Pulmonary artery endothelial cell (primary cell): ENCODE measurements at regions not wholly inside any gene's neighbourhood (a gene's known extent, or its start where the extent isn't known, plus 50 kb on each side); places are given as distances from the start of the nearest gene placed in this dataset.

Experiments
- DNase-seq: peaks from one replicate; pipeline ENCODE4 v3.0.0-alpha.2; 2011; ENCODE audit warnings: low read depth, low spot score

GRCh38 chr2:78423631-78424030, 601.9 kb upstream of the REG3G start:
- DNase-seq, result no peak

- no peak for DNase-seq
Observed at GRCh38 chr2:78427170-78427569, 598.3 kb upstream of the REG3G start.

- no peak for DNase-seq
Observed at GRCh38 chr2:78431241-78431640, 594.3 kb upstream of the REG3G start.

GRCh38 chr2:78439122-78439521, 586.4 kb upstream of the REG3G start:
- no peak for DNase-seq

- DNase-seq, result no peak
Observed at GRCh38 chr2:78455586-78455985, 569.9 kb upstream of the REG3G start.

GRCh38 chr2:78457269-78457668, 568.2 kb upstream of the REG3G start:
- DNase-seq, result no peak

- DNase-seq, result no peak
Observed at GRCh38 chr2:78465707-78466106, 559.8 kb upstream of the REG3G start.

GRCh38 chr2:78476619-78477229, 548.8 kb upstream of the REG3G start:
- no peak for DNase-seq

GRCh38 chr2:78486565-78486964, 538.9 kb upstream of the REG3G start:
- no peak for DNase-seq

- DNase-seq, result no peak
Observed at GRCh38 chr2:78498125-78498524, 527.4 kb upstream of the REG3G start.

- DNase-seq, result no peak
Observed at GRCh38 chr2:78506301-78506700, 519.2 kb upstream of the REG3G start.

- no peak for DNase-seq
Observed at GRCh38 chr2:78521938-78522337, 503.6 kb upstream of the REG3G start.

GRCh38 chr2:78532762-78533379, 492.6 kb upstream of the REG3G start:
- DNase-seq, result no peak

GRCh38 chr2:78535395-78535794, 490.1 kb upstream of the REG3G start:
- no peak for DNase-seq

GRCh38 chr2:78538322-78538721, 487.2 kb upstream of the REG3G start:
- DNase-seq, result no peak

- DNase-seq, result no peak
Observed at GRCh38 chr2:78540255-78540654, 485.2 kb upstream of the REG3G start.

GRCh38 chr2:78541088-78541450, 484.4 kb upstream of the REG3G start:
- DNase-seq, result no peak

- DNase-seq, result no peak
Observed at GRCh38 chr2:78541451-78542267, 483.8 kb upstream of the REG3G start.

GRCh38 chr2:78546843-78547242, 478.7 kb upstream of the REG3G start:
- DNase-seq, result no peak

GRCh38 chr2:78549766-78550165, 475.7 kb upstream of the REG3G start:
- DNase-seq, result no peak

- no peak for DNase-seq
Observed at GRCh38 chr2:78553866-78554647, 471.4 kb upstream of the REG3G start.

GRCh38 chr2:78561876-78562275, 463.6 kb upstream of the REG3G start:
- no peak for DNase-seq
